SK-N-SH (cell line): ENCODE measurements at regions not wholly inside any gene's neighbourhood (a gene's known extent, or its start where the extent isn't known, plus 50 kb on each side); places are given as distances from the start of the nearest gene placed in this dataset.

Experiments used
- ELF1 ChIP-seq: IDR thresholded peaks from 2 replicates; pipeline ENCODE4 v1.4.0; 2012
- GATA2 ChIP-seq: sonication (generic); formaldehyde crosslinking; IDR thresholded peaks from 2 replicates; pipeline ENCODE4 v1.5.0; 2020; ENCODE audit warnings: mild to moderate bottlenecking, missing genetic modification reagents
- NFIC ChIP-seq: IDR thresholded peaks from 2 replicates; pipeline ENCODE4 v1.4.0; 2012; ENCODE audit warnings: borderline replicate concordance
- TF ChIP-seq, protein P1 (sequence below): fragments of 200-600 bp; sonication (generic); IDR thresholded peaks from 2 replicates; pipeline ENCODE4 v1.6.1; 2017; ENCODE audit warnings: antibody characterized with exemption, mild to moderate bottlenecking, moderate library complexity

DNA sequence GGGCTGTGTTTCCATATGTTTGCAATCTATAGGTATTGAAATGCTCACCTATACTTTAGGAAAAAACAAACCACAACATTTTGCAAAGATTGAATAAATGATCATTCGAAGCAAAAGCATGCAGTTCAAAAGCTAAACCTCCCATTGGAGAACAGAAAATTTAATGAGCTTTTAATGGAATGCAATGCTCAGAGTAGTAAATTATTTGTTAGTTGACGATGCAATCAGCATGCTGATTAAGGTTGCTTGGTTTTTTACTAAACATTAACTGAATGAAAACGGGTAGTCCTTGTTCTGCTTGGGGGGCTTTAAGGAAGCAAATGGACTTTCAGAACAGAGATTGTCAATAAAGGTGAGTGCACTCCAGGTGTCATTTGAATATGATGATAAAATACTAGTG lies 123.3 kb upstream of the TMEM161B start:
- TF ChIP-seq NFIC (no peak), GATA2 (CRISPR knock-in tag) (no peak), ELF1 (no peak)
- TF ChIP-seq, protein P1, sequence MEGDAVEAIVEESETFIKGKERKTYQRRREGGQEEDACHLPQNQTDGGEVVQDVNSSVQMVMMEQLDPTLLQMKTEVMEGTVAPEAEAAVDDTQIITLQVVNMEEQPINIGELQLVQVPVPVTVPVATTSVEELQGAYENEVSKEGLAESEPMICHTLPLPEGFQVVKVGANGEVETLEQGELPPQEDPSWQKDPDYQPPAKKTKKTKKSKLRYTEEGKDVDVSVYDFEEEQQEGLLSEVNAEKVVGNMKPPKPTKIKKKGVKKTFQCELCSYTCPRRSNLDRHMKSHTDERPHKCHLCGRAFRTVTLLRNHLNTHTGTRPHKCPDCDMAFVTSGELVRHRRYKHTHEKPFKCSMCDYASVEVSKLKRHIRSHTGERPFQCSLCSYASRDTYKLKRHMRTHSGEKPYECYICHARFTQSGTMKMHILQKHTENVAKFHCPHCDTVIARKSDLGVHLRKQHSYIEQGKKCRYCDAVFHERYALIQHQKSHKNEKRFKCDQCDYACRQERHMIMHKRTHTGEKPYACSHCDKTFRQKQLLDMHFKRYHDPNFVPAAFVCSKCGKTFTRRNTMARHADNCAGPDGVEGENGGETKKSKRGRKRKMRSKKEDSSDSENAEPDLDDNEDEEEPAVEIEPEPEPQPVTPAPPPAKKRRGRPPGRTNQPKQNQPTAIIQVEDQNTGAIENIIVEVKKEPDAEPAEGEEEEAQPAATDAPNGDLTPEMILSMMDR: no peak
